ENCODE measurements at regions not wholly inside any gene's neighbourhood (a gene's known extent, or its start where the extent isn't known, plus 50 kb on each side); places are given as distances from the start of the nearest gene placed in this dataset.
A peak's percentile ranks its signal among the peaks of the same experiment; 100 is the strongest.
"Not testable (repeated sequence)": the region's sequence is repeated elsewhere in the genome, so short reads cannot be mapped to it uniquely, and the experiment has no call there.

DNA sequence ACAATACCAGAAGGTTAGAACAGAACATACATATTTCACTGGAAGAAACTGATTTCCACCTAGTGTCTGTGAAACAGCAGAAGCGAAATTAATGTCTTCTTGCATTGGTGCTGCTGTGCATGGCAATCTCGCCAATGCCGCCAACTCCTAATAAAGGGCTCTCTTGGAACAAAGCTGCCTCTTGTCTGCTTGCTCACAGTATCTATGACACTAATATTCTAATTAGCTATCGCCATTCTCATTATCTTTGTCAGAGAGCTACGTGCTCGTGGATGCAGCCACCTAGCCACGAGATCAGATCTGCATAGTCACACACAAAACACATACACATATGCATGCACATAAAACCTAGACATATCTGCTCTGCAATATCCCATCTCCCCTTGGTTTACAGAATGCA is 145.9 kb upstream of the OLIG3 start:
- intact Hi-C loops (cut with DNase I; ENCODE audit: low total_unique reads): no loop called here
- no peaks in the 10 kb centered on the region for H3K27me3 ChIP-seq
- 87 to 88% methylated on average over 7 of the region's 7 CpGs for WGBS, 2 donors
- H3K27ac ChIP-seq: no peak overlapping the region
- H3K36me3 ChIP-seq (ENCODE audit: low read depth, missing control alignments): no peaks in the 10 kb centered on the region
- no peaks in the 10 kb centered on the region for H3K4me1 ChIP-seq
- no peaks in the 10 kb centered on the region for H3K9me3 ChIP-seq
- DNase-seq: no peak
- TF ChIP-seq CTCF (IDR thresholded peaks at IDR 0.05) (no peak), POLR2A (IDR thresholded peaks at IDR 0.05) (no peak)
- H3K4me3 ChIP-seq: no peak overlapping the region

GRCh38 chr6:137641474-137642077 is 147.4 kb upstream of the OLIG3 start:
- Histone ChIP-seq H3K27ac (no peak overlapping the region), H3K4me3 (no peak overlapping the region), H3K27me3 (no peaks in the 10 kb centered on the region), H3K36me3 (ENCODE audit: low read depth, missing control alignments) (no peaks in the 10 kb centered on the region), H3K9me3 (no peaks in the 10 kb centered on the region), H3K4me1 (no peaks in the 10 kb centered on the region)
- peak; percentile 84 for DNase-seq
- TF ChIP-seq CTCF (IDR thresholded peaks at IDR 0.05): peak; percentile 47 to 70 (median 54)
- no peak for TF ChIP-seq POLR2A (IDR thresholded peaks at IDR 0.05)
- WGBS, 2 donors: 25 to 28% methylated on average over 6 of the region's 6 CpGs
- intact Hi-C loops (cut with DNase I; ENCODE audit: low total_unique reads): no loop called here

GRCh38 chr6:137643210-137643609 is 149.0 kb upstream of the OLIG3 start:
- H3K4me1 ChIP-seq; H3K36me3 ChIP-seq (ENCODE audit: low read depth, missing control alignments); DNase-seq; intact Hi-C loops (cut with DNase I; ENCODE audit: low total_unique reads); H3K9me3 ChIP-seq; H3K4me3 ChIP-seq; H3K27ac ChIP-seq; H3K27me3 ChIP-seq: not testable (repeated sequence)
- 69 to 76% methylated on average over 4 of the region's 4 CpGs for WGBS, 2 donors

DNA sequence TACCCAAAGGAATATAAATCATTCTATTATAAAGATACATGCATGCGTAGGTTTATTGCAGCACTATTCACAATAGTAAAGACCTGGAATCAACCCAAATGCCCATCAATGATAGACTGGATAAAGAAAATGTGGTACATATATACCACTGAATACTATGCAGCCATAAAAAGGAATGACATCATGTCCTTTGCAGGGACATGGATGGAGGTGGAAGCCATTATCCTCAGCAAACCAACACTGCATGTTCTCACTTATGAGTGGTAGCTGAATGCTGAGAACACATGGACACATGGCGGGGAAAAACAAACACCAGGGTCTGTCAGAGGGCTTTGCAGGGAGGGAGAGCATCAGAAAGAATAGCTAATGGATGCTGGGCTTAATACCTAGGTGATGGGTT is 149.4 kb upstream of the OLIG3 start:
- intact Hi-C loops (cut with DNase I; ENCODE audit: low total_unique reads); H3K9me3 ChIP-seq: not testable (repeated sequence)
- 38 to 43% methylated on average over 2 of the region's 2 CpGs for WGBS, 2 donors

GRCh38 chr6:137645850-137646249 is 151.7 kb upstream of the OLIG3 start:
- peaks cover 6% of the 10 kb centered on the region for H3K4me1 ChIP-seq
- no peak overlapping the region for H3K27ac ChIP-seq
- no peaks in the 10 kb centered on the region for H3K27me3 ChIP-seq
- WGBS, 2 donors: 57 to 83% methylated on average over 9 to 13 of the region's 13 CpGs
- H3K9me3 ChIP-seq: no peaks in the 10 kb centered on the region
- no peaks in the 10 kb centered on the region for H3K36me3 ChIP-seq (ENCODE audit: low read depth, missing control alignments)
- H3K4me3 ChIP-seq: no peak overlapping the region
- DNase-seq: no peak
- TF ChIP-seq CTCF (IDR thresholded peaks at IDR 0.05): no peak
- TF ChIP-seq POLR2A (IDR thresholded peaks at IDR 0.05): no peak
- intact Hi-C loops (cut with DNase I; ENCODE audit: low total_unique reads): no loop called here

More for the DNA sequence above, 149.4 kb upstream of the OLIG3 start:
- not testable (repeated sequence) for DNase-seq; H3K4me1 ChIP-seq; H3K27me3 ChIP-seq; H3K27ac ChIP-seq; H3K36me3 ChIP-seq (ENCODE audit: low read depth, missing control alignments); H3K4me3 ChIP-seq

- H3K4me3 ChIP-seq: no peak overlapping the region
- TF ChIP-seq POLR2A (IDR thresholded peaks at IDR 0.05): no peak
- H3K36me3 ChIP-seq (ENCODE audit: low read depth, missing control alignments): no peaks in the 10 kb centered on the region
- peaks cover 6% of the 10 kb centered on the region for H3K4me1 ChIP-seq
- DNase-seq: no peak
- WGBS, 2 donors: no CpG with 5 or more reads among the region's 1 CpG
- H3K27me3 ChIP-seq: no peaks in the 10 kb centered on the region
- no peaks in the 10 kb centered on the region for H3K9me3 ChIP-seq
- intact Hi-C loops (cut with DNase I; ENCODE audit: low total_unique reads): no loop called here
- no peak overlapping the region for H3K27ac ChIP-seq
Measured at GRCh38 chr6:137646484-137646883, 152.3 kb upstream of the OLIG3 start.
